Naive thymus-derived CD8-positive, alpha-beta T cell (primary cell): ENCODE measurements at regions not wholly inside any gene's neighbourhood (a gene's known extent, or its start where the extent isn't known, plus 50 kb on each side); places are given as distances from the start of the nearest gene placed in this dataset.

Source experiments
- ATAC-seq, 2 donors: fragments of 150-1000 bp; cut with Tn5 transposase in 1 of 2; sonication (Bioruptor Pico), chemical (Tn5 transposase) in 1 of 2; 1 replicate in 1 of 2; 2 replicates in 1 of 2; pipeline ENCODE4 v1.10.0; 2021; ENCODE audit warnings: mild to moderate bottlenecking in 2 of 2, moderate library complexity in 2 of 2
- POLR2A ChIA-PET: fragments of 350-600 bp; sonication (Branson Sonifier 250); formaldehyde crosslinking; loops from one replicate; lab custom pipeline; 2021; ENCODE audit warnings: antibody characterized with exemption; lab: Charles Lee
- DNase-seq, 10 donors: peaks; one replicate each; pipeline versions ENCODE4 v3.0.0 to v3.0.0-alpha.2; 2020 to 2022
- H3K27ac Mint-ChIP-seq, 10 donors: one replicate each; pipeline ENCODE4 v1.8.0; 2020 to 2022; ENCODE audit warnings: mild to moderate bottlenecking in 10 of 10, mixed read lengths in 10 of 10, moderate library complexity in 4 of 10, inconsistent platforms in 1 of 10
- H3K27me3 Mint-ChIP-seq, 5 donors: one replicate each; pipeline ENCODE4 v1.8.0; 2021 to 2022; ENCODE audit warnings: mixed read lengths in 5 of 5
- H3K36me3 Mint-ChIP-seq, 3 donors: one replicate each; pipeline ENCODE4 v1.8.0; 2020 to 2022; ENCODE audit warnings: mixed read lengths in 3 of 3, mild to moderate bottlenecking in 2 of 3, inconsistent platforms in 1 of 3
- H3K4me1 Mint-ChIP-seq, 4 donors: one replicate each; pipeline ENCODE4 v1.8.0; 2021 to 2022; ENCODE audit warnings: mixed read lengths in 4 of 4
- H3K4me3 Mint-ChIP-seq, 10 donors: one replicate each; pipeline ENCODE4 v1.8.0; 2020 to 2022; ENCODE audit warnings: mild to moderate bottlenecking in 10 of 10, mixed read lengths in 10 of 10, moderate library complexity in 6 of 10, inconsistent platforms in 1 of 10
- H3K9me3 Mint-ChIP-seq, 9 donors: one replicate each; pipeline ENCODE4 v1.8.0; 2020 to 2022; ENCODE audit warnings: mixed read lengths in 9 of 9, mild to moderate bottlenecking in 3 of 9, inconsistent platforms in 1 of 9, moderate library complexity in 1 of 9

DNA sequence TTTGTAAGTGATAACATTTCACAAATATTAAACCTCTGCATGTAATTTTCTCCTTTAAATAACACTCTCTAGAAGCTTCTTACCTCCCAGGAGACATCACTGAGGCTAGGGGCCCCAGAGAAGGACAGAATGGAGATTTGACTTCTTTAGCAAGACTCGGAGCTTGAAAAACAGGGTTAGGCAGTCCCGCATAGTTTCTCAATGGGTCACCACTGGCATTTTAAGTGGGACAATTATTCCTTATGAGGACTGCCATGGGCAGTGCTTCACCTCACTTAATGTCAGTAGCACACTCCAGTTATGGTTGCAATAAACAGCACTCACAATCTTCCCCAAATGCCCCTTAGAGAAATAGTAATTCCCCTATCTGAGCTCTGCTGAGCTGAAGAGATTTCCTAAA, 66.7 kb upstream of the NOCT start:
- Mint-ChIP-seq H3K9me3 (no peaks in the 10 kb centered on the region), H3K27me3 (peaks cover 0 to 2% (median 2%) of the 10 kb centered on the region in 5 donors), H3K4me3 (no peak overlapping the region), H3K27ac (no peak overlapping the region), H3K36me3 (no peaks in the 10 kb centered on the region), H3K4me1 (peaks cover 0 to 3% (median 0%) of the 10 kb centered on the region in 4 donors)
- DNase-seq (no peak), ATAC-seq (no peak)
- POLR2A ChIA-PET, result no interaction called here

DNA sequence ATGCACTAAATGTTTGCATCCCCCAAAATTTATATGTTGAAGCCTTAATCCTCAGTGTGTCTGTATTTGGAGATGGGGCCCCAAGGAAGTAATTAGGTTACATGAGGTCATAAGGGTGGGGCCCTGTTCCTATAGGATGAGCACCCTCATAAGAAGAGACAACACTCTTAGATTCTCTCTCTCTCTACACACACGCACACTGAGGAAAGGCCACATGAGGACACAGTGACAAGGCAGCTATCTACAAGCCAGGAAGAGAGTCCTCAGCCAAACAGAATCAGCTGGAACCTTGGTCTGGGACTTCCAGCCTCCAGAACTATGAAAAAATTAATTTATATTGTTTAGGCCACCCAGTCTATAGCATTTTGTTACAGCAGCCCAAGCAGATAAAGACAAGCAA, 69.3 kb upstream of the NOCT start:
- no peaks in the 10 kb centered on the region for H3K36me3 Mint-ChIP-seq
- H3K27me3 Mint-ChIP-seq, result no peaks in the 10 kb centered on the region
- H3K9me3 Mint-ChIP-seq, result no peaks in the 10 kb centered on the region
- POLR2A ChIA-PET, result interaction anchor here (0.6 kb wide), 1 partner anchor 238 kb away, joined by 11 read pairs; no protein-coding TSS in a partner anchor
- H3K4me3 Mint-ChIP-seq, result no peak overlapping the region
- DNase-seq (no peak), ATAC-seq (no peak)
- H3K4me1 Mint-ChIP-seq, result peaks cover 0 to 3% (median 0%) of the 10 kb centered on the region in 4 donors
- no peak overlapping the region for H3K27ac Mint-ChIP-seq

DNA sequence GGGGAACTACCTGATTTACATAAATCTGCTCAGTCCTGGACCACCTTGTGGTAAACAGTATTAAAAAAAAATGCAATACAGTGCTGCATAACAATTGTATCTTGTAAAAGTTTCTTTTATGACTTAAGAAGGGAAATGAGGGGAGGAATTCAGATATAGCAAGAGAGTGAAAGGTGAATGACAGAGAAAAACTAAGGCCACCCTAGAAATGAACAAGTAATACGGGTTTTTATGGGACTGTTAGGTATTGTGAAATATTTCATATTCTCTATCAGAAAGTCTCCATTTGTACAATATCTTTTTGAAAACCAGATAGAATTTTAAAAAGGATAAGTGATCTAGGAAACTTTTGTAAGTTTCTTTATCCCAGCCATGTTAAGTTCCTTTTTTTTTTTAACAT, 69.7 kb upstream of the NOCT start:
- no peaks in the 10 kb centered on the region for H3K36me3 Mint-ChIP-seq
- no peak overlapping the region for H3K4me3 Mint-ChIP-seq
- H3K9me3 Mint-ChIP-seq, result no peaks in the 10 kb centered on the region
- H3K4me1 Mint-ChIP-seq, result peaks cover 0 to 3% (median 0%) of the 10 kb centered on the region in 4 donors
- ATAC-seq (no peak), DNase-seq (no peak)
- POLR2A ChIA-PET, result no interaction called here
- H3K27me3 Mint-ChIP-seq, result no peaks in the 10 kb centered on the region
- no peak overlapping the region for H3K27ac Mint-ChIP-seq

DNA sequence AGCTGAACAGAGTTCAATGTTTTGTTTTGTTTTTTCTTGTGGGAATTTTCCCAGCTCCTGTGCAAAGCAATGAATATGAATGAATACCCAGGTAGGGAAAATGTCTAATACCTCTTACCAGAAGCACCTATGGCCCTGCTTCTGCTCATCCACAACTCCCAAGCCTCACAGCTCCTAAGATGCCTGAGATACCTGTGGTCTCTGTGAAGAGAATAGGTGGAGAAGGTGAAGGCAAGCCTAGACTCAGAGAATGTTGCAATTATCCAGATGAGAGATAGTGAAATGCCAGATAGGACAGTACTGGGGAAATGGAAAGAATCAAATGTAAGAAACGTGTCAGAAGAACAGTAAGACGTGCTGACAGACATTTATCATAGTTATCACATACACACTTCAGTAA, 70.2 kb upstream of the NOCT start:
- POLR2A ChIA-PET, result no interaction called here
- Mint-ChIP-seq H3K27me3 (no peaks in the 10 kb centered on the region), H3K27ac (no peak overlapping the region), H3K4me3 (no peak overlapping the region), H3K9me3 (no peaks in the 10 kb centered on the region), H3K4me1 (peaks cover 0 to 3% (median 0%) of the 10 kb centered on the region in 4 donors), H3K36me3 (no peaks in the 10 kb centered on the region)
- ATAC-seq, result no peak
- DNase-seq, result no peak

DNA sequence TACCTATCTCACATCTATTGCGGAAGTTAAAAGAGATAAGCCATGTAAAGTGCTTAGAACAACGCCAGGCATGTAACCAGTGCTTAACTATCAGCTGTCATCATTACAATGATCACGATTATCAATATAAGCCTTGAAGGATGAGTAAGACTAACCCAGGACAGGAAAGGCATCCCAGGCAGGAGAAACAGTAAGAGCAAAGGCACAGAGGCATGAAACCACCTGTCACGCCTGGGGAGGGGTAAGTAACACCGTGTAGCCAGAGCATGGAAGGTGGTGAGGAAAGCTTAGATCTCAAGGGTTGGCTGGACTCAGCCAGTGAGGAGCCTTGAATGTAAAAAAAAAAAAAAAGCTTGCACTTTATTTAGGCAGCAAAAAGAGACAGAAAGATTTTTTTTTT, 71.7 kb upstream of the NOCT start:
- no peak for ATAC-seq
- Mint-ChIP-seq H3K9me3 (no peaks in the 10 kb centered on the region), H3K27ac (no peak overlapping the region), H3K4me3 (no peak overlapping the region), H3K27me3 (peaks cover 0 to under 1% (median 0%) of the 10 kb centered on the region in 5 donors), H3K36me3 (no peaks in the 10 kb centered on the region), H3K4me1 (peaks cover 0 to 3% (median 0%) of the 10 kb centered on the region in 4 donors)
- no peak for DNase-seq
- POLR2A ChIA-PET, result no interaction called here

DNA sequence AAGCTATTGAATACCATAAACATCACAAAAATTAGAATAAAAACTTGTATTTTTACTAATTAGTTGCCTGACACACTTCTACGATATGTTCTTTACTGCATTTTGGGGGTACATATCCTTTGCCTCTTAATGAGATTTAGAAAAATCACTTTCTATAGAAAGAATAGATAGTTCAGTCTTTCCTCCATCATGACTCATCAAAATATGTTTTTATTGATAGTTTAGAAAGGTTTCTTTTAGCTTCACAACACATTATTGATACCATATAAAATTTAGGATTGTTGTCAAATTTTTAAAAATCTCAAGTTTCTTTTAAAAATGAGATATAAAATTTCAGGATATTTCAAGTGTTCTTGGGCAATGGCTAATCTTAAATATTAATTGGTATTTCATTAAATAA, 74.5 kb upstream of the NOCT start:
- DNase-seq (no peak), ATAC-seq (no peak)
- peaks cover 0 to 6% (median 1%) of the 10 kb centered on the region in 4 donors for H3K4me1 Mint-ChIP-seq
- no peaks in the 10 kb centered on the region for H3K9me3 Mint-ChIP-seq
- no peaks in the 10 kb centered on the region for H3K36me3 Mint-ChIP-seq
- peaks cover 0 to 1% (median 0%) of the 10 kb centered on the region in 5 donors for H3K27me3 Mint-ChIP-seq
- POLR2A ChIA-PET, result no interaction called here
- H3K4me3 Mint-ChIP-seq, result no peak overlapping the region
- no peak overlapping the region for H3K27ac Mint-ChIP-seq

DNA sequence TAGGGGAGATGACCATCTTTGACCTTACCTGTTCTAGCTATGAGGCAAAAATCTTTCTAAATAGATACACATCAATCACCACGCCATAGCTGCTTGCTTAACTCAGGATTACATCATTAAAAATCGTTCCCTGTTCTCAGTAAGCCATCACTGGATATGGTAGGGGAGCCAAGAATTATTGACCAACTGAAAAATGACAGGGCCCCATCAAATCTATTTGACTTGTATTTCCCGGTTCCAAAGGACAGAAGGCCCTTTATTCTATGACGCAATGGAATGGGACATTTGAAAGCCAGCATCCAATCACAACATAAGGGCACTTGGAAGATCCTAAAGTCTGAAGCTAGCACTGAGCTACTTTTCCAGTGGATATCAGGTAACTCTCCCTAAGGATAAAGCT, 75.6 kb upstream of the NOCT start:
- Mint-ChIP-seq H3K4me3 (no peak overlapping the region), H3K27me3 (peaks cover 0 to 1% (median 0%) of the 10 kb centered on the region in 5 donors), H3K9me3 (no peaks in the 10 kb centered on the region), H3K36me3 (no peaks in the 10 kb centered on the region), H3K4me1 (peaks cover 0 to 3% (median 1%) of the 10 kb centered on the region in 4 donors), H3K27ac (no peak overlapping the region)
- DNase-seq, result no peak
- no peak for ATAC-seq
- POLR2A ChIA-PET, result no interaction called here

DNA sequence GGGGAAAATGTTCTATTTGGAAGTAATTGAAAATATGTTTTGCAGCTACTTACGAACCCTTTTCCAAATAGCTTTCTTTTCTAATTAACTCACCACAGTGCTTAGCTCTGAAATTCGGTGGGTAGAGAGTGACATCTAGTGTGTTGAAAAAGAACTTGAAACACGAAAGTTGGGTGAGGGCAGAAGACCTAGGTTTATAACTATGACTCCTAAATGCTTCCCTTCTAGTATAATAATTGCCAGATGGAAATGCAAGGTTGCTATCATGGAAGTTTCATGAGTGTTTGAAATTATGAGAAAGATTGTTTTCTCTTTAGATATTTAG, 77.3 kb upstream of the NOCT start:
- Mint-ChIP-seq H3K4me3 (no peak overlapping the region), H3K9me3 (no peaks in the 10 kb centered on the region), H3K4me1 (peaks cover 0 to 3% (median 1%) of the 10 kb centered on the region in 4 donors), H3K36me3 (no peaks in the 10 kb centered on the region), H3K27ac (no peak overlapping the region), H3K27me3 (peaks cover 0 to 4% (median 0%) of the 10 kb centered on the region in 5 donors)
- POLR2A ChIA-PET, result no interaction called here
- no peak for ATAC-seq
- DNase-seq, result no peak

DNA sequence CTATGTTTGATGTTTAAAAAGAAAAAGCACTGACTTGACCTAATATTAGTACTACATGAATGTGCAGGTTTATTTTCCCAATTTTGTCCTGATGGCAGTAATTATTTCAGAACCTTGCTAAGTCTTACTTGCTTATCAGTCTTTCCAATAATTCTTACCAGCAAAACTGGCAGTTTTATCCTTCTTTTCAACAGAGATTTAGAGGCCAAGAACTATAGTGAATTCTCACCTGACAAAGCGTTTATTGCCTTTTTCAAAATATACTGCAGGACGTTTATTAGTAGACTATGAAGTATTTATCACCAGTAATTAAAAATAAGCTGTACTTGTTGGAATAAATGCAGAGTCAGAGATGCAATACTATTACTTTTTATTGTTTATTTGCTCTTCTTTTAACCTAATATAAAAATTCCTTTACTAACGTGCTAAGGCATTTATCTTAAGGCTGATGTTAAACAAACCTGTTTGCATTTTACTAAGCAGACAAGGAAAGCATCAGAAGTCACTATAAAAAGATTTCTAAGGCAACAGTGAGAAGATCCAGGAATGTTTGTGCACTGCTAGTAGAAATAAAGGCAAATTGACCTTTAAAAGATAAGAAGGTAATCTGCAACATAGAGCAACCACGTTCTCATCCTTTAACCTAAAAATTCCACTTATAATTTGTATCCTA, 80.3 kb upstream of the NOCT start:
- Mint-ChIP-seq H3K9me3 (no peaks in the 10 kb centered on the region), H3K36me3 (no peaks in the 10 kb centered on the region), H3K4me3 (no peak overlapping the region), H3K4me1 (peaks cover 0 to 3% (median 1%) of the 10 kb centered on the region in 4 donors), H3K27me3 (peaks cover 0 to 8% (median 2%) of the 10 kb centered on the region in 5 donors), H3K27ac (no peak overlapping the region)
- ATAC-seq (no peak), DNase-seq (no peak)
- POLR2A ChIA-PET, result no interaction called here

DNA sequence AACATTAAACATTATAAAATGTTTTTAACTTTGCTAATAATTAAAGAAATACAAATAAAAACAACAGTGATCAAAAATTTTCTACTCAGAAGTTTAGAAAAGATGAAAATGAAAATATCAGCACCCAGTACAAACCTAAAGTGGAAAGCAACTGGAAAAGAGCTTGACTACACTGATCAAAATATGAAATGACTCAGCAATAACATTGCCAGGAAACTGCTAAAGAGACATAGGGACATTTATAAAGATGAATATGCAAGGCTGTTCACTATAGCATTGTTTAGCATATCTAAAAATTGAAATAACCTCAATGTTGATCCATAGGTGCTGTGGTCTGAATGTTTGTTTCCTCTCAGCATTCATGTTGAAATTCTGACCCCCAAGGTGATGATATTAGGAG, 88.5 kb upstream of the NOCT start:
- Mint-ChIP-seq H3K4me3 (no peak overlapping the region), H3K27ac (no peak overlapping the region), H3K36me3 (no peaks in the 10 kb centered on the region), H3K4me1 (no peaks in the 10 kb centered on the region), H3K9me3 (no peaks in the 10 kb centered on the region), H3K27me3 (peaks cover 0 to 9% (median 2%) of the 10 kb centered on the region in 5 donors)
- no peak for DNase-seq
- no peak for ATAC-seq
- POLR2A ChIA-PET, result no interaction called here

DNA sequence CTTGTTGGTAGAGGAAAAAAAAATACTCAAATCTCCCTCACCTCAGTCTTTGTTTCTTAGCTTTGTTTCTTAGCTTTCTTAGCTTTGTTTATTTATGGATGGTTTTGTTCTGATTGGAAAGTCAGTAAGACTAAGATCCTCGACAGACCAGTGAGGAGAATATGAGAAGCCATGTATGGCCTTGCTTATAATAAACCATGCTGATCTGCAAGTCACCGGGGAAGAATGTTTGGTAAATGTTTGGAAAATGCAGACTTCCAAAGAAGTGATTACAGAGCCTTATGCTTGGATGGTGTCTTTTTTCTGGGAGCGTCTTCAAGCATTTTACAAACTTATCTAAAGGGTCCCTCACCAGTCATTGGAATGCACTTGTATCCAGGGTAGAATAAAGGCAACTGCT, 90.1 kb upstream of the NOCT start:
- DNase-seq, result no peak

DNA sequence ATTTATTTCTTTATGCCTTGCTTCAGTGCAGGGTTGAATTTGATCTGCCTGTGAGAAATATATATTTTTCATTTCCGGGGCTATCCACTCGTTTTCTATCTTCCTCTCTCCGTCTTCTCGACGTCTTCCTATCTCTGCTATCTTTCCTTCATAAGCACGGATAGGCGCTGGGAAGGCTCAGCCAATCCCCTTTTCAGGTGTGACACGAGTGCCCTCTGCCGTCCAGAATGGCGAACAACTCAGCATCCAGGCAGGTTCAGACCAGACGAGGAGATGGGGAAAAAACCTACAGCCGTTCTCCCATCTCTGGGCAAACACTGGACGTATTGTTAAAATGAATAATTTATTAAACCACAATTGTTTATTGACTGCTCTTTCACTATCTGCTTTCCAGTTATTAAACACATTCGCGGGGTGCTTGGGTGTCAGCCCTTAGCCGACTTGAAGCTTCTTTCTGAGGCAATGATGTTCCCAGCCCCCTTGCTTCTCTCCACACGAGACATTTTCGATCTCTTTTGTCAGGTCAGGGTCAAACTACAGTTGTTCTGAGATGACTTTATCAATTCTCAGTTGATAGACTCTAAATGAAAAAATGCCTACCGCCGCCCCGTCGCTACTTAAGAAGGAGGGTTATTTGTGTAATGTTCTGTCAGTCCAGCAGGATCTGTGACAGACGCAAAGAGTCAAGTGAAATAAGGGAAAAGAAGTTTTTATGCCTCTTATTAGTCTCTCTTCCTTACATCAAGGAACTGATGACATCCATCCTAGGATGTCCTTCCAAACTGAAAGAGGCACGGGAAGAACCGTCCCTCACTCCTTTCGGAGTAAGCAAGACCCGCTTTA, 96.3 kb upstream of the NOCT start:
- Mint-ChIP-seq H3K4me3 (no peak overlapping the region), H3K27me3 (peaks cover 2 to 30% (median 7%) of the 10 kb centered on the region in 5 donors), H3K36me3 (no peaks in the 10 kb centered on the region), H3K4me1 (peaks cover 0 to 9% (median 2%) of the 10 kb centered on the region in 4 donors), H3K27ac (no peak overlapping the region), H3K9me3 (no peaks in the 10 kb centered on the region)
- POLR2A ChIA-PET, result no interaction called here
- peak in 6 of 10 donors; percentile 2 to 29 (median 9) for DNase-seq
- ATAC-seq, result no peak

More for the DNA sequence above, 90.1 kb upstream of the NOCT start:
- Mint-ChIP-seq H3K36me3 (no peaks in the 10 kb centered on the region), H3K27me3 (peaks cover 0 to 3% (median under 1%) of the 10 kb centered on the region in 5 donors), H3K9me3 (no peaks in the 10 kb centered on the region), H3K4me3 (no peak overlapping the region), H3K27ac (no peak overlapping the region), H3K4me1 (no peaks in the 10 kb centered on the region)
- no peak for ATAC-seq
- POLR2A ChIA-PET, result no interaction called here

DNA sequence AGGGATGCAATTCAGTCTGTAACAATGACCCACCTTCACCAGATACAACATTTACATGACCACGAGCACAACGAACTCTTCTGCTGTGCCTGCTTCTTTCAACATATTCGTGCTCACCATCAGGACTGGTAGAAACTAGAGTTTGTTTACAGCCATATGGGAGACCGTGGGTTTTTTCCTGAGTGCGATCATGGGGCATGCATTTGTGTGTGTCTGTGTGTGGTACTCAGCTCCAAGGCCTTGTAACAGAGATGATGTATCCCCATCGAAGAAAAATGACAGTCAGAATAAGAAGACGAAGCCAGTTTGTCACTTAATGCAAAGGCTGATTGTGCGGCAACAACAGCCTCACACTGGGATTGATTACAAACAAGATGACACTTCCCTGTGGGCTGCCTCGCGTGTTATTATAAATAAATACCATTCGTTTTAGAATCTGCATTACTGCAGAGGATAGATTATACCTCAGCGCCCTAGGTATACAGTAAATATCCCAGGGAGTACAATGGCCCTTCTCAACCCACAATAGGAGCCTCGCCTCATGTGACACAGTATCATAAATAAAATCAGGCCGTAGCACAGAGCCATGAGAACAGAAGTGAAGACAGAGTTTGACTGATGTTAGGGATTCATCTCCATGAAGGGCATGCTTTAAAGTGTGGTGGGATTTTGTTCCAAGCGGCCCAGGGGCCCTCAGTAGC, 97.3 kb upstream of the NOCT start:
- Mint-ChIP-seq H3K9me3 (no peaks in the 10 kb centered on the region), H3K27me3 (peaks cover 2 to 30% (median 7%) of the 10 kb centered on the region in 5 donors), H3K36me3 (no peaks in the 10 kb centered on the region), H3K4me1 (peaks cover 0 to 9% (median 2%) of the 10 kb centered on the region in 4 donors), H3K27ac (no peak overlapping the region), H3K4me3 (no peak overlapping the region)
- POLR2A ChIA-PET, result no interaction called here
- DNase-seq (no peak), ATAC-seq (no peak)
